WTC11 (cell line): ENCODE measurements at regions not wholly inside any gene's neighbourhood (a gene's known extent, or its start where the extent isn't known, plus 50 kb on each side); places are given as distances from the start of the nearest gene placed in this dataset.

ENCODE experiments used
- ATAC-seq: fragments of 200-7000 bp; cut with Tn5 transposase; 2 replicates; pipeline ENCODE4 v1.10.0; 2021; ENCODE audit warnings: mild to moderate bottlenecking, moderate library complexity
- CTCF ChIA-PET: fragments of 300-600 bp; sonication (Branson Sonifier 250); formaldehyde crosslinking; loops from one replicate; lab custom pipeline; 2021; ENCODE audit warnings: antibody characterized with exemption; lab: Charles Lee
- POLR2A ChIA-PET: fragments of 350-600 bp; sonication (Branson Sonifier 250); formaldehyde crosslinking; loops from one replicate; lab custom pipeline; 2021; ENCODE audit warnings: antibody characterized with exemption; lab: Charles Lee
- DNase-seq: peaks from one replicate; pipeline ENCODE4 v3.0.0; 2021; ENCODE audit warnings: low spot score
- H3K27ac Mint-ChIP-seq: 2 replicates; pipeline ENCODE4 v1.8.0; 2021; ENCODE audit warnings: mixed read lengths
- H3K27me3 Mint-ChIP-seq: 2 replicates; pipeline ENCODE4 v1.8.0; 2021; ENCODE audit warnings: low read depth, mild to moderate bottlenecking, moderate library complexity, mixed read lengths
- H3K36me3 Mint-ChIP-seq: 2 replicates; pipeline ENCODE4 v1.8.0; 2021; ENCODE audit warnings: mixed read lengths
- H3K4me1 Mint-ChIP-seq: 2 replicates; pipeline ENCODE4 v1.8.0; 2022; ENCODE audit warnings: mixed read lengths
- H3K4me3 Mint-ChIP-seq: 2 replicates; pipeline ENCODE4 v1.8.0; 2021; ENCODE audit warnings: mild to moderate bottlenecking, moderate library complexity, mixed read lengths
- H3K9me3 Mint-ChIP-seq: 2 replicates; pipeline ENCODE4 v1.8.0; 2021; ENCODE audit warnings: mixed read lengths
- CDX4 ChIP-seq: fragments of 250-450 bp; sonication (Bioruptor Pico); IDR thresholded peaks from 2 replicates; pipeline ENCODE4 v1.9.0; 2021; ENCODE audit warnings: moderate library complexity, mild to moderate bottlenecking, inconsistent platforms, borderline replicate concordance
- FOXJ3 ChIP-seq: sonication (generic); formaldehyde crosslinking; IDR thresholded peaks from 2 replicates; pipeline ENCODE4 v1.9.0; 2021; ENCODE audit warnings: missing genetic modification reagents, mild to moderate bottlenecking, borderline replicate concordance
- HMGXB4 ChIP-seq: sonication (generic); formaldehyde crosslinking; IDR thresholded peaks from 2 replicates; pipeline ENCODE4 v1.8.1; 2023; ENCODE audit warnings: mild to moderate bottlenecking, moderate library complexity, missing genetic modification reagents
- MAX ChIP-seq: sonication (generic); formaldehyde crosslinking; IDR thresholded peaks from 2 replicates; pipeline ENCODE4 v1.8.0; 2022; ENCODE audit warnings: mild to moderate bottlenecking, missing genetic modification reagents
- NR1H2 ChIP-seq: sonication (generic); formaldehyde crosslinking; IDR thresholded peaks from 2 replicates; pipeline ENCODE4 v1.9.0; 2021; ENCODE audit warnings: mild to moderate bottlenecking, moderate library complexity, missing genetic modification reagents
- NR3C1 ChIP-seq: sonication (generic); formaldehyde crosslinking; conservative IDR thresholded peaks from 2 replicates; pipeline ENCODE4 v1.8.1; 2023; ENCODE audit warnings: low read depth, mild to moderate bottlenecking, missing genetic modification reagents
- RELA ChIP-seq: sonication (generic); formaldehyde crosslinking; IDR thresholded peaks from 2 replicates; pipeline ENCODE4 v1.8.1; 2022; ENCODE audit warnings: missing genetic modification reagents, mild to moderate bottlenecking, borderline replicate concordance
- RORB ChIP-seq: fragments of 250-450 bp; sonication (Bioruptor Pico); IDR thresholded peaks from 2 replicates; pipeline ENCODE4 v1.9.0; 2021; ENCODE audit warnings: mild to moderate bottlenecking
- SMAD4 ChIP-seq: sonication (generic); formaldehyde crosslinking; IDR thresholded peaks from 2 replicates; pipeline ENCODE4 v1.8.0; 2022; ENCODE audit warnings: mild to moderate bottlenecking, missing genetic modification reagents
- SP1 ChIP-seq: sonication (generic); formaldehyde crosslinking; conservative IDR thresholded peaks from 2 replicates; pipeline ENCODE4 v1.8.1; 2022; ENCODE audit warnings: missing genetic modification reagents
- TEAD1 ChIP-seq: sonication (generic); formaldehyde crosslinking; IDR thresholded peaks from 2 replicates; pipeline ENCODE4 v1.8.0; 2022; ENCODE audit warnings: mild to moderate bottlenecking, missing genetic modification reagents
- USF2 ChIP-seq: sonication (generic); formaldehyde crosslinking; IDR thresholded peaks from 2 replicates; pipeline ENCODE4 v1.8.1; 2023; ENCODE audit warnings: mild to moderate bottlenecking, missing genetic modification reagents, moderate library complexity
- ZNF121 ChIP-seq: sonication (generic); formaldehyde crosslinking; IDR thresholded peaks from 2 replicates; pipeline ENCODE4 v1.8.0; 2023; ENCODE audit warnings: missing genetic modification reagents
- ZNF232 ChIP-seq: sonication (generic); formaldehyde crosslinking; IDR thresholded peaks from 2 replicates; pipeline ENCODE4 v1.8.0; 2022; ENCODE audit warnings: mild to moderate bottlenecking, missing genetic modification reagents

- DNase-seq, result no peak
- Mint-ChIP-seq H3K27ac (no peak overlapping the region), H3K9me3 (no peaks in the 10 kb centered on the region), H3K4me1 (no peaks in the 10 kb centered on the region), H3K36me3 (no peaks in the 10 kb centered on the region), H3K4me3 (no peak overlapping the region), H3K27me3 (no peaks in the 10 kb centered on the region)
- ATAC-seq, result no peak
- ChIA-PET CTCF (no interaction called here), POLR2A (no interaction called here)
- TF ChIP-seq ZNF121 (CRISPR knock-in tag) (no peak), NR3C1 (CRISPR knock-in tag) (no peak), SMAD4 (no peak), MAX (CRISPR knock-in tag) (no peak), USF2 (CRISPR knock-in tag) (no peak), TEAD1 (CRISPR knock-in tag) (no peak), NR1H2 (no peak)
Observed at GRCh38 chr2:196224756-196225155, 53.4 kb upstream of the STK17B start.

- no peak for DNase-seq
- CTCF ChIA-PET, result no interaction called here
- Mint-ChIP-seq H3K36me3 (no peaks in the 10 kb centered on the region), H3K4me1 (no peaks in the 10 kb centered on the region), H3K27me3 (no peaks in the 10 kb centered on the region), H3K27ac (no peak overlapping the region)
- no peak for TF ChIP-seq FOXJ3 (CRISPR knock-in tag)
- TF ChIP-seq, all 79 proteins: peak for 0
- no peaks in the 10 kb centered on the region for H3K9me3 Mint-ChIP-seq
- ATAC-seq, result no peak
- POLR2A ChIA-PET, result no interaction called here
- no peak overlapping the region for H3K4me3 Mint-ChIP-seq
Observed at GRCh38 chr2:196225213-196225612, 53.8 kb upstream of the STK17B start.

- Mint-ChIP-seq H3K36me3 (no peaks in the 10 kb centered on the region), H3K4me1 (no peaks in the 10 kb centered on the region), H3K27ac (no peak overlapping the region), H3K27me3 (no peaks in the 10 kb centered on the region), H3K4me3 (no peak overlapping the region), H3K9me3 (no peaks in the 10 kb centered on the region)
- ATAC-seq, result no peak
- no peak for DNase-seq
- ChIA-PET POLR2A (no interaction called here), CTCF (no interaction called here)
- TF ChIP-seq RELA (CRISPR knock-in tag) (no peak), HMGXB4 (no peak)
Observed at GRCh38 chr2:196226058-196226706, 54.8 kb upstream of the STK17B start.

GRCh38 chr2:196226707-196227065 lies 55.3 kb upstream of the STK17B start:
- POLR2A ChIA-PET, result no interaction called here
- ATAC-seq, result no peak
- TF ChIP-seq MAX (CRISPR knock-in tag) (no peak), RORB (no peak), ZNF232 (CRISPR knock-in tag) (no peak), SP1 (CRISPR knock-in tag) (no peak), CDX4 (no peak)
- TF ChIP-seq, all 79 proteins: peak for 0
- H3K36me3 Mint-ChIP-seq, result no peaks in the 10 kb centered on the region
- H3K4me3 Mint-ChIP-seq, result no peak overlapping the region
- no peak for DNase-seq
- no peaks in the 10 kb centered on the region for H3K9me3 Mint-ChIP-seq
- no peaks in the 10 kb centered on the region for H3K27me3 Mint-ChIP-seq
- H3K27ac Mint-ChIP-seq, result no peak overlapping the region
- no peaks in the 10 kb centered on the region for H3K4me1 Mint-ChIP-seq
- CTCF ChIA-PET, result no interaction called here
